NT2/D1 (cell line): ENCODE measurements at regions not wholly inside any gene's neighbourhood (a gene's known extent, or its start where the extent isn't known, plus 50 kb on each side); places are given as distances from the start of the nearest gene placed in this dataset.

ENCODE experiments used
- SUZ12 ChIP-seq: IDR thresholded peaks from 2 replicates; pipeline ENCODE4 v1.6.1; 2011; ENCODE audit not compliant: insufficient read length, insufficient read depth; ENCODE audit errors: extremely low read depth
- YY1 ChIP-seq: IDR thresholded peaks from 2 replicates; pipeline ENCODE4 v1.6.1; 2011; ENCODE audit not compliant: insufficient read length, insufficient read depth

- TF ChIP-seq SUZ12 (no peak), YY1 (no peak)
These were observed 434.9 kb downstream of the GPM6A start for GRCh38 chr4:175377203-175377602.
